ENCODE measurements at regions not wholly inside any gene's neighbourhood (a gene's known extent, or its start where the extent isn't known, plus 50 kb on each side); places are given as distances from the start of the nearest gene placed in this dataset.

DNA sequence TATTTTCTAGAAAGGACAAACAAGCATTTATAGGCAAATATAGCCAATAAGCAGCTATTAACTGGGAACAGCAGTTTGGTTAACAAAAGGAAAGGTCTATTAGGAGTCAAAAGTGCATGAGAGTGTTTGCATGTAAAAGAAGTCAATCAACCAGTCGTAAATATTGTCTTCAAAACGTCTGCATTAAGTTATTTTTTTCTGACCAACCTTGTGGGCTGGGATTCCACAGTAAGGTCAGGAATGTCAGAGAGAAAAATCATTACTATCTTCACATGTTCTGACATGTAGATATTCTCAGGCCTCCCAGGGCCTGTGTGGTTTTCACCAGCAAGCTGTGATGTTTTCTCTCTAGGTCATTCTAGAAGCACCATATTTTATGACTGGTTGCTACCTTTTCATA lies 922.5 kb downstream of the SUCLG1 start (continued):
- TF ChIP-seq ZSCAN29 (IDR thresholded peaks at IDR 0.05), result no peak

DNA sequence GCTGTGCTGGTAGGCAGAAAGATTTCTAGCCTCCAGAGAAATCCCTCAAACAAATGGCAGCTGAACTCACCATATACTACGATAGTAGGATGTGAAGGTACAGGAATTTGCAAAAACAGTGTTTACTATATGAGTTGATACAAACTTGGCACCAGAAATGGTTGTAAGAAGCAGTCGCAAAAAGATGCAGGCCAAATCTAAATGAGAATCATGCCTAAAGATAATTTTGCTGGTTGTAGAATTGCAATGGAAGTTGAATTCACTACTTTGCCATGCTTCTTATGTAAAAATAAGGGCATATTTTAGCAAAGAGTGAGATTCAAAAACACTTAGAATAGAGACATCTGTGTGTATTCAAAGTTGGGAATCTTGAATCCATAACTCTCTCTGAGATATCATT lies 924.7 kb downstream of the SUCLG1 start:
- Histone ChIP-seq H3K9me3 (replicated peaks; ENCODE audit: control insufficient read depth, insufficient read depth, low read depth, low read length) (no peaks in the 10 kb centered on the region), H3K79me2 (ENCODE audit: control insufficient read depth, insufficient read depth, low read length) (no peaks in the 10 kb centered on the region), H3K4me2 (ENCODE audit: insufficient read depth, low read length) (no peak overlapping the region), H3K27ac (ENCODE audit: extremely low read depth, low read depth, low read length) (no peak overlapping the region), H3K4me1 (replicated peaks in 1 of 2; ENCODE audit: control insufficient read depth in 2 of 2, insufficient read depth in 2 of 2, low read length in 2 of 2) (no peaks in the 10 kb centered on the region), H3K9ac (ENCODE audit: insufficient read depth in 1 of 2, low read depth in 2 of 2, low read length in 2 of 2) (no peak overlapping the region), H3K36me3 (ENCODE audit: control insufficient read depth, insufficient read depth, low read length) (no peaks in the 10 kb centered on the region), H3K9me1 (ENCODE audit: control insufficient read depth, insufficient read depth, low read length) (no peaks in the 10 kb centered on the region), H3K4me3 (no peak overlapping the region), H4K20me1 (replicated peaks; ENCODE audit: control insufficient read depth, insufficient read depth, low read length) (no peaks in the 10 kb centered on the region), H2AFZ (ENCODE audit: low read depth, low read length) (no peak overlapping the region), H3K27me3 (ENCODE audit: control insufficient read depth in 2 of 2, insufficient read depth in 2 of 2, low read length in 2 of 2) (no peaks in the 10 kb centered on the region)
- no peak for ATAC-seq
- in situ Hi-C loops (cut with MboI) (no loop called here), intact Hi-C loops (cut with micrococcal nuclease) (no loop called here)
- DNase-seq (ENCODE audit: extremely low read depth in 1 of 4, low spot score in 3 of 4), result no peak
- FAIRE-seq, result no peak
- 0% methylated on average over 2 of the region's 2 CpGs for WGBS (ENCODE audit: insufficient coverage, low coverage, missing lambda C conversion rate)
- TF ChIP-seq, protein P1, sequence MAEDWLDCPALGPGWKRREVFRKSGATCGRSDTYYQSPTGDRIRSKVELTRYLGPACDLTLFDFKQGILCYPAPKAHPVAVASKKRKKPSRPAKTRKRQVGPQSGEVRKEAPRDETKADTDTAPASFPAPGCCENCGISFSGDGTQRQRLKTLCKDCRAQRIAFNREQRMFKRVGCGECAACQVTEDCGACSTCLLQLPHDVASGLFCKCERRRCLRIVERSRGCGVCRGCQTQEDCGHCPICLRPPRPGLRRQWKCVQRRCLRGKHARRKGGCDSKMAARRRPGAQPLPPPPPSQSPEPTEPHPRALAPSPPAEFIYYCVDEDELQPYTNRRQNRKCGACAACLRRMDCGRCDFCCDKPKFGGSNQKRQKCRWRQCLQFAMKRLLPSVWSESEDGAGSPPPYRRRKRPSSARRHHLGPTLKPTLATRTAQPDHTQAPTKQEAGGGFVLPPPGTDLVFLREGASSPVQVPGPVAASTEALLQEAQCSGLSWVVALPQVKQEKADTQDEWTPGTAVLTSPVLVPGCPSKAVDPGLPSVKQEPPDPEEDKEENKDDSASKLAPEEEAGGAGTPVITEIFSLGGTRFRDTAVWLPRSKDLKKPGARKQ (CRISPR knock-in tag; IDR thresholded peaks at IDR 0.05), result no peak
- TF ChIP-seq, protein P2, sequence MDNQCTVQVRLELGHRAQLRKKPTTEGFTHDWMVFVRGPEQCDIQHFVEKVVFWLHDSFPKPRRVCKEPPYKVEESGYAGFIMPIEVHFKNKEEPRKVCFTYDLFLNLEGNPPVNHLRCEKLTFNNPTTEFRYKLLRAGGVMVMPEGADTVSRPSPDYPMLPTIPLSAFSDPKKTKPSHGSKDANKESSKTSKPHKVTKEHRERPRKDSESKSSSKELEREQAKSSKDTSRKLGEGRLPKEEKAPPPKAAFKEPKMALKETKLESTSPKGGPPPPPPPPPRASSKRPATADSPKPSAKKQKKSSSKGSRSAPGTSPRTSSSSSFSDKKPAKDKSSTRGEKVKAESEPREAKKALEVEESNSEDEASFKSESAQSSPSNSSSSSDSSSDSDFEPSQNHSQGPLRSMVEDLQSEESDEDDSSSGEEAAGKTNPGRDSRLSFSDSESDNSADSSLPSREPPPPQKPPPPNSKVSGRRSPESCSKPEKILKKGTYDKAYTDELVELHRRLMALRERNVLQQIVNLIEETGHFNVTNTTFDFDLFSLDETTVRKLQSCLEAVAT (IDR thresholded peaks at IDR 0.05), result no peak
- TF ChIP-seq RCOR1 (IDR thresholded peaks at IDR 0.05; ENCODE audit: borderline replicate concordance in 1 of 2, low read depth in 2 of 2, low read length in 2 of 2), result no peak
- CTCF ChIA-PET (ENCODE audit: low intra/inter-chr PET ratio), result no interaction called here
- POLR2A ChIA-PET, result no interaction called here
- no TSS peak for BruUV-seq (replicated peaks)
